DMS153 (cell line): ENCODE measurements at regions not wholly inside any gene's neighbourhood (a gene's known extent, or its start where the extent isn't known, plus 50 kb on each side); places are given as distances from the start of the nearest gene placed in this dataset.
"Not testable (repeated sequence)": the region's sequence is repeated elsewhere in the genome, so short reads cannot be mapped to it uniquely, and the experiment has no call there.

Source experiments
- DNase-seq: peaks from one replicate; lab custom pipeline; 2025; lab: John Stamatoyannopoulos, UW

DNA sequence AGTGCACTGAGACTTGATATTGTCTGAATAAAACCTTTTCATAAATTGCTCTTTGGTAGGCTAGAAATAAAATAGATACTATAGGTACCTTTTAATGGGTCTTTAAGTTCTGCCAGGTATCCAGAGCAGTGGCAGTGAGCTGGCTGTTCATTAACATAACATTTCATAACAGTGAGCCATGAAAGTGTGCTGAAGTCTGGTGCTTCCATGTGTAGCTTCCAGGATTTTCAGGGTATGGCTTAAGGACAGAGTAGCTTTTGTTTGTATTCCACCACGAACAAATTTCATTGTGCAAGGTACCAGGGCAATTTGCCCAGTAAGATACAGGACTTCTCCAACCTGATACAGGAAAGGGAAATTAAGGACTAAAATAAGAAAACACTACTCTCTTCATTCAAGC lies 124.7 kb upstream of the NANOGP8 start:
- no peak for DNase-seq

- DNase-seq: no peak
Measured at GRCh38 chr15:35208353-35208752, 123.3 kb upstream of the NANOGP8 start.

GRCh38 chr15:35206060-35206675 lies 121.1 kb upstream of the NANOGP8 start:
- DNase-seq: no peak

DNA sequence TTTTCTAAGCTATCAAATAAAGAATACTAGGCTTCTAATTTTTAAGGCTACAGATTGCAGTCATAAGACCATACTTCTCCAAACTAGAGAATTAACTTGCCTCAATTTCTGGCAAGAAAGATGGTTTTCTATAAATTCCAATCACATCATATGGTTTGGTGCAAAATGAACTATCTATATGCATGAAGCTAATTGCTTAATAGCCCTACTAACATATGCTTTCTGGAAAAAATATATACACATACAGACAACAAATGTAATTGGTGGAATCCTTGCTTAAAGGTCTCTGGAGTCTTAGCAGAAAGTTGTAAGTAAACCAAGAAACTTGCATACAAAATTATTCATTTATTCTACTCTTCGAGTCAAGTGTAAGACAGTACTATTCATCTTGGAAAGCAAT lies 113.1 kb upstream of the NANOGP8 start:
- no peak for DNase-seq

GRCh38 chr15:35197754-35198153 lies 112.7 kb upstream of the NANOGP8 start:
- DNase-seq: no peak

DNA sequence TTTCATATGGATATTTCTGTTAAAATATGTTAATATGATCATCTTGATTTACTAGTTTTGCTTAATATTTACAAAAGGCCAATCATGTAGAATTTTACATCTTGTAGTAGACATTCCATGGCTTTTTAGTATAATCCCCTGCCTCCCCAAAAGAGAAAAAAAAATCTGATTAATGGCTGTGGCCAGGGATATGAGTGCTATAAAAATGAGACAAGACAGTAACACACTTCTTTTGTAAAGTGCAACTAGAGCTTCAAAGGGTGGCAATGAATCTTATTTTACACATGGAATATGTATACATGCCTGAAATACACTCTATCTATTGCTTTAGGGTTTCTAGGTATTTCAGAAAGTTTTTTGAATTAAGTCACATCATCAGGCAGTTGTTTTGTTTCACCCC lies 112.2 kb upstream of the NANOGP8 start:
- DNase-seq: no peak

GRCh38 chr15:35196273-35196672 lies 111.2 kb upstream of the NANOGP8 start:
- no peak for DNase-seq

DNA sequence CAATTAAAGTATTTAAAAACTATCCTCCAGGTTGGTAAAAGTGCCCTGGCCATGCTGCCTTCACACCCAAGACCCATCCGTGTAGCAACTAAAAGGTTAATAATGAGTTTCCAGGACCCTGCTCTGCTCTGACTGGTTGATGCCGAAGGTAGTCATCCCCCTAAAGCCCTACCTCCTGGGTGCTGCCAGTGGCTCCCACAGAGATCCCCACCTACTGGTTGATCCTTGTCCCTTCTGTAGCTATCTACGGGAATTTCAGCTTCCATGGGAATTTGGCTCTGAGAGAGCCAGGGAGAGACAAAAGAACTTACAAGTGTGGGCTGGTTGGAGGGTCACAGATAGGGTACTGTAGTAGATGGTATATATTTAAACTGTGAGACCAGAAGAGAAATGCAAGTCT lies 110.6 kb upstream of the NANOGP8 start:
- no peak for DNase-seq

- no peak for DNase-seq
Measured at GRCh38 chr15:35195031-35195430, 109.9 kb upstream of the NANOGP8 start.

DNA sequence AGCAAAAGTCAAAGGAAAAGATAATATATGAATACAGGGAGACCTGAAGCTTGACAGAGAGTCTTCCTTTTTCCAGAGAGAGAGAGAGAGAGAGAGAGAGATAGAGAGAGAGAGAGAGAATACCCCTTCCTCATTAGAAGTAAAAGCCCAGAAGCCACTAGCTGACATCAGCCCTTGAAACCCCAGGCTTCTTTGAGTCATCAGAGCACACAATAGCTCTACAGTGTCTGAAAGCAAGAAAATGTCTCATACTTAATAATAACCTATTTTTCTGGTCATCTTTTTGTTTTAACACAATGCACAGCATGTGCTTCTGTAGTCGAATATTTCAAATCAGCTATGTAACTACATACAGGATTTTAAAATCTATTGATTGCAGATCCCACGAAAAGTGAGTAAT lies 109.2 kb upstream of the NANOGP8 start:
- no peak for DNase-seq

- DNase-seq: no peak
Measured at GRCh38 chr15:35191783-35192182, 106.7 kb upstream of the NANOGP8 start.

DNA sequence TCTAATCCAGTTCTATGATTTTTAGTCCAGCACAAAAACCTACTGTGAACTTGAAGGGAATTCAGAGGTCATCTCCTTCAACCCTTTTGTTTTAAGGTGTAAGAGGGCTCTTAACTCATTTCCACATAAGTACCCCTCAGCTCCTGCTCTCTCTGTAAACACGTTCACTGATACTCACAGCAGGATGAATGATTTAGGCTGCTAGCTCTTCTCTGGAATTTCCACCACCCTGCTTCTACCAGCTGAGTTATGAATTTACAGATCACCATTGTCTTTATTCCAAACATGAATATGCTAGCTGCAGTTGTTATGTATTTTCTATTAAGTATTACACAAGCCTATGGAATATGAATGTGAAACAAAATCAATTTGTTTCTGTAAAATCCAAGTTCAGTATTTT lies 101.3 kb upstream of the NANOGP8 start:
- DNase-seq: no peak

DNA sequence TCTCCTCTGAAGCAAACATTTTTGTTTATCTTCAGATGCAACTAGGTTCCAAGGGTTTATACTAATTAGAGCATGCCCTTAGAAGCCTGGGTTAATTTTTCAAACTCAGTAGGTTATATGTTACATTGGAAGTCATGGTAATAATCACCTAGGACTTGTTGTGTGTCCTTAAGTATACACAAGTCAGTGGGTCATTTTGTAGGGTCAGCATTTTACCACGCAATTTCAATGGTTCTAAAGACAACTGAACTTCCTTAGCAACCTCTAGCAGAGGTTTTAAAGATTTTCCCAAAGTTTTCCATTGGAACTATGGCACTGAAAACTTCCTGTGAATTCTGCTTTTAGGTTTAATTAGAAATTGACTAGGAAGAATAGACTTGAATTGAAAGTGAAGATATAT lies 99.6 kb upstream of the NANOGP8 start:
- DNase-seq: no peak

- DNase-seq: no peak
Measured at GRCh38 chr15:35182841-35183479, 97.9 kb upstream of the NANOGP8 start.

DNA sequence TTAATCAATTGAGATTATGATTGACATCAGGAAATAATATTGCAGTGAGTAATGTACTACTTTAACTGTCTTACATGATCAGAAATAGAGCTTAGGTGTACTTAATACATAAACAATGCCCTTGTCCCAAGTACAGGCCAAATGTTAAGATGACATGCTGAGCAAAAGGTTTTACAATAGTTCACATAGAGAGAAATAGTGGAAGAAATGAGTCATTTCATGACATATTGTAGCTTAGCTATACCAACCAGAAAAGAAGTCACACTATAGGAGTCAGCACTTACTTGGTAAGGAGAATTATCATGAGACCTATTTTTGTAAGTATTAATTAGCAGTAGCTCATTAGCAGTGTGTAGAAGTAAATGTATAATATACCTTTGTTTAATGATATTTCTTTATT lies 96.4 kb upstream of the NANOGP8 start:
- no peak for DNase-seq

DNA sequence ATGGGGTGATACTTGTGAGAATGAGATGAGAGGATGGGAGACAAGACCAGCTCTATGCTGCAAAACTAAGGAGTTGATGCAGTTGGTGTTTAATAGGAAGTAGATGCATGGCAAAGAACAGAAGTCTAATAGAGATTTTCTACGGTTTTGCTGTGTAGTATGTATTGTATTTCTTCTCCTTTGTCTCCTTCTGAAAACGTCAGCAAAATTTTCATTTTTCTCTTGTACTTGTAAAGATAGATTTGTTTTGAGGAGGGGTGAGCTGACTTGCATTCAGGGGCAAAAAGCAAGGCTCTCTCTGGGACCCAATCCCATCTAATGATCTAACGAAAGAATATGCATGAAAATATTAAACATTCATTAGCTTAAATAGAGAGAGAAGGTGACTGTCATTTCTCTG lies 94.6 kb upstream of the NANOGP8 start:
- DNase-seq: no peak

GRCh38 chr15:35178186-35178585 lies 93.1 kb upstream of the NANOGP8 start:
- DNase-seq: not testable (repeated sequence)

- no peak for DNase-seq
Measured at GRCh38 chr15:35174948-35175347, 89.9 kb upstream of the NANOGP8 start.

GRCh38 chr15:35173444-35174118 lies 88.5 kb upstream of the NANOGP8 start:
- DNase-seq: no peak

- no peak for DNase-seq
Measured at GRCh38 chr15:35170207-35170606, 85.1 kb upstream of the NANOGP8 start.

GRCh38 chr15:35168464-35168863 lies 83.4 kb upstream of the NANOGP8 start:
- no peak for DNase-seq

- DNase-seq: no peak
Measured at GRCh38 chr15:35167675-35168074, 82.6 kb upstream of the NANOGP8 start.

DNA sequence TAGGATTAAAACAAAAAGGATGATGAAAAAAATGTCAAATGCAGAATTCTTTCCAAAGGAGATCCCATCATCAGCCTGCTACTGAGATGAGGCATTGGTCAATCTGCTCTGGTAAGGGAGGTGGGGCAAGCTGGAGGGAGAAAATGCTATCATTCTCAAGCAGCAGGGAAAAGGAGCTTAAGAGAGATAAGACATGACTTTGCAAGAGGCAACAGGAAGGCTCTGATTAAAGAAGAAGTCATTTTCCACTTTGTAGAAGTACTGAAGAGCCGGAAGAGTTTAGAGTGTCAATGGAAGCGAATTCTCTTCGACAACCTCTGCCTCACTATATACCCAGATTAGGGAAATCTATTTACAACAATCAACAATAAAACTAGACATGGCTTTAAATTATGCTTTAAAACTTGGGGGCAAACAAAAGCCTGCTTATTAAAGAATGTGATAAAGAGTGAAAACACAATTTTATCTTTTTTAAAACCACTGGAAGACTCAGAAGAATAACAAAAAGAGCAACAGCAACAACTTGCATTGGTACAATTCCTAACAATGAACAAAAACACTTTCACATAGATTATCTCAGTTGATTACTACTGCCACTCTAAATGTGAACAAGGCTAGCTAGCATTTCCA lies 81.8 kb upstream of the NANOGP8 start:
- DNase-seq: no peak
